Left cardiac atrium (tissue), 4 donors: ENCODE measurements at regions not wholly inside any gene's neighbourhood (a gene's known extent, or its start where the extent isn't known, plus 50 kb on each side); places are given as distances from the start of the nearest gene placed in this dataset.
"Not testable (repeated sequence)": the region's sequence is repeated elsewhere in the genome, so short reads cannot be mapped to it uniquely, and the experiment has no call there.

Experiments
- ATAC-seq, 2 donors: fragments of 200-7000 bp; cut with Tn5 transposase; one replicate each; pipeline ENCODE4 v1.9.1; 2020; ENCODE audit warnings: mild to moderate bottlenecking in 2 of 2, moderate library complexity in 2 of 2
- DNase-seq: peaks from one replicate; pipeline ENCODE4 v3.0.0-alpha.2; 2020
- intact Hi-C, 2 donors: fragments of 100-400 bp; cut with DNase I; formaldehyde crosslinking; loops; one replicate each; pipeline versions ENCODE4 v1.14.1 to v1.15.1; 2022 to 2023
- donor health status: DM: no; HTN: yes; CAD: no.
- donor health status: DM: no; HTN: yes; CAD: no; lungs with severe emphysema.
- donor health status: DM: yes; HTN: yes; CAD: no.
- donor health status: Dilated cardiomyopathy.

- DNase-seq, ATAC-seq, intact Hi-C loops: not testable (repeated sequence)
Observed at GRCh38 chr10:35973912-35974591, 332.0 kb upstream of the FZD8 start.

- no peak for ATAC-seq
- intact Hi-C loops, result no loop called here
- DNase-seq, result no peak
Observed at GRCh38 chr10:35972275-35972674, 330.2 kb upstream of the FZD8 start.

GRCh38 chr10:35971397-35971796 lies 329.3 kb upstream of the FZD8 start:
- intact Hi-C loops, result no loop called here

GRCh38 chr10:35963685-35964084 lies 321.6 kb upstream of the FZD8 start:
- DNase-seq (no peak), ATAC-seq (no peak)
- intact Hi-C loops, result no loop called here

More at GRCh38 chr10:35971397-35971796, 329.3 kb upstream of the FZD8 start:
- no peak for ATAC-seq
- DNase-seq, result no peak

- peak in 1 of 2 donors; percentile 18 for ATAC-seq
- no peak for DNase-seq
- intact Hi-C loops, result no loop called here
Observed at GRCh38 chr10:35961501-35961900, 319.4 kb upstream of the FZD8 start.

- ATAC-seq (no peak), DNase-seq (no peak)
- intact Hi-C loops, result no loop called here
Observed at GRCh38 chr10:35959252-35959651, 317.2 kb upstream of the FZD8 start.

GRCh38 chr10:35958609-35959008 lies 316.5 kb upstream of the FZD8 start:
- DNase-seq, intact Hi-C loops: not testable (repeated sequence)
- peak in 1 of 2 donors; percentile 19 for ATAC-seq

- no peak for ATAC-seq
- DNase-seq, result no peak
- intact Hi-C loops, result no loop called here
Observed at GRCh38 chr10:35950701-35951100, 308.6 kb upstream of the FZD8 start.

GRCh38 chr10:35950226-35950625 lies 308.1 kb upstream of the FZD8 start:
- ATAC-seq (no peak), DNase-seq (no peak)
- intact Hi-C loops, result no loop called here

GRCh38 chr10:35949811-35950211 lies 307.7 kb upstream of the FZD8 start:
- ATAC-seq, result no peak
- intact Hi-C loops, result no loop called here
- DNase-seq, result no peak

- ATAC-seq, result no peak
- intact Hi-C loops, result no loop called here
- no peak for DNase-seq
Observed at GRCh38 chr10:35946556-35946955, 304.5 kb upstream of the FZD8 start.

GRCh38 chr10:35942057-35942456 lies 300.0 kb upstream of the FZD8 start:
- peak; percentile 57 for DNase-seq
- intact Hi-C loops, result no loop called here
- ATAC-seq, result peak in 1 of 2 donors; percentile 66

- ATAC-seq, result peak; percentile 63 to 80
- no peak for DNase-seq
- intact Hi-C loops, result no loop called here
Observed at GRCh38 chr10:35940141-35941041, 298.3 kb upstream of the FZD8 start.

- ATAC-seq, result no peak
- intact Hi-C loops, result no loop called here
- DNase-seq, result no peak
Observed at GRCh38 chr10:35938160-35938559, 296.1 kb upstream of the FZD8 start.

- intact Hi-C loops, result no loop called here
- no peak for DNase-seq
- ATAC-seq, result no peak
Observed at GRCh38 chr10:35937546-35937945, 295.4 kb upstream of the FZD8 start.

GRCh38 chr10:35934642-35934995 lies 292.5 kb upstream of the FZD8 start:
- intact Hi-C loops, result no loop called here
- ATAC-seq (peak in 1 of 2 donors; percentile 49), DNase-seq (no peak)

GRCh38 chr10:35933940-35934641 lies 292.0 kb upstream of the FZD8 start:
- no peak for DNase-seq
- intact Hi-C loops, result no loop called here
- no peak for ATAC-seq

GRCh38 chr10:35933491-35933890 lies 291.4 kb upstream of the FZD8 start:
- ATAC-seq (no peak), DNase-seq (no peak)
- intact Hi-C loops, result no loop called here

- not testable (repeated sequence) for ATAC-seq, DNase-seq
- intact Hi-C loops, result loop anchor here in 1 of 2 donors (5.0 kb wide), 1 partner anchor 293 kb away; no protein-coding TSS in a partner anchor
Observed at GRCh38 chr10:35929962-35930361, 287.9 kb upstream of the FZD8 start.

GRCh38 chr10:35928748-35929147 lies 286.7 kb upstream of the FZD8 start:
- ATAC-seq (peak; percentile 32 to 68), DNase-seq (no peak)
- intact Hi-C loops, result loop anchor here in 1 of 2 donors (5.0 kb wide), 1 partner anchor 291 kb away; no protein-coding TSS in a partner anchor
